ENCODE measurements at regions not wholly inside any gene's neighbourhood (a gene's known extent, or its start where the extent isn't known, plus 50 kb on each side); places are given as distances from the start of the nearest gene placed in this dataset.

GRCh38 chr13:73585236-73585635 is 526.4 kb downstream of the KLF5 start:
- no peak for TF ChIP-seq POLR2AphosphoS5 (IDR thresholded peaks at IDR 0.05; ENCODE audit: borderline replicate concordance, low read depth, low read length)
- no peak for TF ChIP-seq EZH2 (IDR thresholded peaks at IDR 0.05)

Measured in SK-N-MC (cell line).